ENCODE measurements at regions not wholly inside any gene's neighbourhood (a gene's known extent, or its start where the extent isn't known, plus 50 kb on each side); places are given as distances from the start of the nearest gene placed in this dataset.
"Not testable (repeated sequence)": the region's sequence is repeated elsewhere in the genome, so short reads cannot be mapped to it uniquely, and the experiment has no call there.

DNA sequence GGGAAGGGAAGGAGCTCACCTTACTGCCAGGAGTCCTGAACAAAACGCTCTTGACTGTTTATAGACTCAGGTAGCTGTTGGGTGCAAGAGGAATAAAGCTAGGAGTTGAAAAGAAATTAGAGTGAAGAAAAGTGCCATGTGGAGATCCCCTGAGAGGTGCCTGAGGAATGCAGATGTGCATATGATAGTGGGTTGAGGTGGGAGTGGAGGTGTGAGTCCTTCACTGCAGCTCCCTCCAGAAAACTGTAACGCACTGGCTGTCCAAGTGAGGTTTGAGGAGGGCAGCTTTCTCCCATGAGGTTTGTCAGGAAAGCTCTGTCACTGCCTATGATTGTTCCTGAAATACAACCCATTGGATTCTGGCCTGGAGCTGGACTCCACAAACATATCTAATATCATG is 904.8 kb upstream of the POT1 start:
- DNase-seq (ENCODE audit: low read depth), result no peak

DNA sequence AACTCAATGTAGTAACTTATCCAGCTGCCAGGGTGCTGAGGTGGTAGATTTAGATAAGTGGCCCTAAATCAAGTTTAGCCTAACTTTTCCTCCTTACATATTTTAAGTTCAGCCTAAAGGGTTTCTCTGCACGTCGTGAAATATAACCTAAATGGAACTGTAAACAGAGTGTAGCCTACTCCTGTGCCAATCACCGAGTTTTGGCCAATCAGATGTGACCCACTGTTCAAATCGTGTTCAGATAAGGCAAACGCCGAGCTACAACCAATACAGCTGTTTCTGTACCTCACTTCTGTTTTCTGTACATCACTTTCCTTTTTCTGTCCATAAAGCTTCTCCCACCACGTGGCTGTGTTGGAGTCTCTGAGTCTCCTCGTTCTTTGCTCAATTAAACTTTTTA is 904.2 kb upstream of the POT1 start:
- no peak for DNase-seq (ENCODE audit: low read depth)

DNA sequence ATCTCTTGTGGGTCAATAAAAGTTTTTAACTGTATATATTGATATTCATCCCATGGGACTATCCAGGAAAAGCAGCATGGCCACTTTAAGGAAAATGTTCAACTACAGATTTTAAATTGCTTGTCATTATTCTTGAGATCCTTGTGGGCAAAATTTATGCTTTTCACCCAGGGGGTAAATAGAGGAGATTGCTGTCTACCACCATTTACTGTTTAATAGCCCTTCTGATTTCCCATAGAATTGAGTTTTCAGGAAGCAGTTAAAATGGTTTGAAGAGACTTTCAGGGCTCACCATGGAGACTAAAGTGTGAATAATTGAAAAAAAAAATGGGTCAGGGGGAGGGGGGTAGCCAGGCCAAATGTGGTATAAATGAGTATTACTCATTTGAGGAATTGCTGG is 901.1 kb upstream of the POT1 start:
- DNase-seq (ENCODE audit: low read depth), result no peak

DNA sequence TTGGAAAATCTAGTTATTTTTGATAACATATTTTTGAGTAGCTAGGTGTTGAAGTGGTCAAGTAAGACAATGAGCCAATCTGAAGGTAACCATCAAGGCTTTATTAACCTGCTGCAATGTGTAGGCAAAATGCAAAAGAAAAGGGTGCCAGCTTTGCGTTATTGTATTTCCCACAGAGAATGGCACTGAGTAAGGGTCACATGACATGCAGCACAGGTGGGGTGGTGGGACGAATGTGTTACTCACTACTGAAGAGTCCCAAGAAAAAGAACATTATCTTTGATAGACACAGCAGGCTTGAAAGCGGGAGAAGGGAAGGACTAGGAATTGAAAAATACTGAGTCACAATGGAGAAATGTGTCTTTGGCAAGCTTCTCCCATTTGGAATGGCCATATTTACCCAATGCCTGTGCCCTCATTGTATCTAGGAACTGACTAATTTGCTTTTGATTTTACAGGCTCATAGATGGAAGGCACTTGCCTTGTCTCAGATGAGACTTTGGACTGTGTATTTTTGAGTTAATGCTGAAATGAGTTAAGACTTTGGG is 898.6 kb upstream of the POT1 start:
- DNase-seq (ENCODE audit: low read depth), result no peak

DNA sequence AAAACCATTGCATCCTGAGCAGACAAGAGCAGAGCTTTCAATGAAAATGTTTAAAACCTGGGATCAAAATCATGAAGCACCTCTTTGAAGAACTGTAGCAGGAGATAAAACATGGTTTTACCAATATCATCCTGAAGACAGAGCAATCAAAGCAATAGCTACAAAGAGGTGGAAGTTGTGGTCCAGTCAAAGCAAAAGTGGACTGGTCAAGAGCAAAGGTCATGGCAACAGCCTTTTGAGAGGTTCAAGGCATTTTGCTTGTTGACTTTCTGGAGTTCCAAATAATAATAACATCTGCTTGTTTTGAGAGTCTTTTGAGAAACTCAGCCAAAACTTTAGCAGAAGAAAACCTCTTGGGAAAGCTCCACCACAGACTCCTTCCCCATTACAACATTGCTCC is 893.9 kb upstream of the POT1 start:
- no peak for DNase-seq (ENCODE audit: low read depth)

DNA sequence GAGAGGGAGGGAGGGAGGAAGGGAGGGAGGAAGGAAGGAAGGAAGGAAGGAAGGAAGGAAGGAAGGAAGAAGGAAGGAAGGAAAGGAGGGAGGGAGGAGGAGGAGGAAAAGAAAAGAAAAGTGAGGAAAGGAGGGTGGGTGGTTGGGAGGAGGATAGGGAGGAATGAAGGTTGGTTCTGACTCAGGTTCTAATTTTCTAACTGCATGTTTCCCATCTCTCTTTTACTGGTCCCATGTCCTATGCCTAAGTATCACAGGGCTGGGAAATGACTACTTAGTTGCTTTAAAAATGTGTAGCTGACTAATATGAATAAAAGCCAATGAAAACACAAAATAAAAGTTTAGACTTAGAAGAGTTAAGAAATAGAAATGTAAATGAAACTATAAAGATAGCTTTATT is 890.9 kb upstream of the POT1 start:
- no peak for DNase-seq (ENCODE audit: low read depth)

DNA sequence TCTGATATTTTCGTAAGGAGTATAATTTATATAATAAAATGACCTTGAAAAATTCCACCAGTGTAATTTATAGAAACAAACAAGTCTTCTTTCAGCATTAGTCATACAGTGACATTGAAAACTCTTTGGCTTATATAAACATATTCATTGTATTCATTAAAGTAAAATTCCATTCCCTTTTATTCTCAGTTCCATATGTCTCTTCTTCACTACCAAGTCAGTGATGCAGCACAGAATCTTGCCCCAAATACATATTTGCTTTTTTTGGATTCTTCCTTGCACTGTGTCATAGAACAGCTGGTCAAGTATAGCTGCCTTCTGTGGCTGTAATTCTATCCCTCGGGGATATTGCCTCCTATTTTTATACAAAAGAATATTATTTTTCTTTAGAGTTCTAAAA is 884.5 kb upstream of the POT1 start:
- DNase-seq (ENCODE audit: low read depth), result peak; percentile 42

DNA sequence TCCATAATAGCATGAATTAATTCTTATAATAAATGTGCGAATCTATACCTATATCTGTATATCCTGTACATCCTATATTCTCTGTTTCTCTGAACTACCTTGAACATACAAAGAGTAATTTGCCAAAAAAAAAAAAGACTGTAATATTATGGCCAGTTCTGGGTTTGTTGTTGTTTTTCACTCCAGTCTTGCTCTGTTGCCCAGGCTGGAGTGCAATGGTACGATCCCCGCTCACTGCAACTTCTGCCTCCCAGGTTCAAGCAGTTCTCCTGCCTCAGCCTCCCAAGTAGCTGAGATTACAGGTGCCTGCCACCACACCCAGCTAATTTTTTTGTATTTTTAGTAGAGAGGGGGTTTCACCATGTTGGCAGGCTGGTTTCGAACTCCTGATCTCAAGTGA is 876.9 kb upstream of the POT1 start:
- DNase-seq (ENCODE audit: low read depth), result not testable (repeated sequence)

DNA sequence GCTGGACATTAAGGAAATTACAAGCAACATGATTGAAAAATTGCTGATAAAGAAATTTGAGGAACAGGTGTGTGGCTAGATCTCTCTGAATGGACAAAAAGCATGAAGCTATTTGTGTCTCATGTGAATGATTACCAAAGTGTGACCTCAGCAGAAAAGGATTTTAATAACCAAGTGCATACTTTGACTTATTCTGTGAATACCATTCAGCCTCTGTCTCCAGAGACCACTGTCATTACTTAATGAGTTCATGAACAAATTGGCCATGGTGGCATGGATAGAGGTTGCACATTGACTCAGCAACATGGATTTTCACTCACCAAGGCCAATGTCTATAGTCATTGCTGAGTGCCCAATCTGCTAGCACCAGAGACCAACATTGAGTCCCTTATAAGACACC is 874.6 kb upstream of the POT1 start:
- no peak for DNase-seq (ENCODE audit: low read depth)

DNA sequence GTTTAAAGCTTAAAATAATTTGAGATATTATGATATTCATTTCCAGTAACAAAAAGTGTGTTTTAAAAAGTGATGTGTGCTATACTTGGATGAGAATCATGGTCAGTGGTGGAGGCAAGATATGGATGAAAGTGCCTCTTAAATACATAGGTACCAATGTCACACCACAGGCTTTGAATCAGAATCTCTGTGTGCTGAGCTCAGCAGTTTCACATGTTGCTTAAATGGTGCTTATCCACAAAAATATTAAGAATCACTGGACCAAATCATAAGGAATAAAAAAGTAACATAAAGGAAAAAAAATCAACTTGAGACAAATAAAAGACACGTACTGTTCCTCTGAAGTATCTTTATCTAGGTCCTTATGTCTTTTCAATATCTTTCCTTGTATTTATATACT is 850.5 kb upstream of the POT1 start:
- DNase-seq (ENCODE audit: low read depth), result no peak

DNA sequence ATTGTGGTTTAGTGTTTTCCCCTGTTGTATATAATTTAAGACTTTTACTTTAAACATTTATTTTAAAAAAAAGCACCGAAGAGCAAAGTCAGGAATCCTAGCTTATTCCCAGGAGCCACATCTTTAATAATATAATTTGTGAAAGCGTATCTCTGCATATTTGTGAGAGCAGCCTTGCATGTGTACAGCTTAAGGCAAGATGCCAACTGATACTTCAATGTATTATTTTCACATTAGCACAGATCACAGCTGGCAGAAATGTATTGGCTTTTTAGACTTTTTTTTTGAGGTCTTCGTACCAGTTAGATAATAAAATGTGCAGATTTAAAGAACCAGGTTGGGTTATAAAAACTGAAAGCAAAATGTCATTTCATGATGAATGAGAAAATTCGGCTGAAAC is 845.7 kb upstream of the POT1 start:
- no peak for DNase-seq (ENCODE audit: low read depth)

DNA sequence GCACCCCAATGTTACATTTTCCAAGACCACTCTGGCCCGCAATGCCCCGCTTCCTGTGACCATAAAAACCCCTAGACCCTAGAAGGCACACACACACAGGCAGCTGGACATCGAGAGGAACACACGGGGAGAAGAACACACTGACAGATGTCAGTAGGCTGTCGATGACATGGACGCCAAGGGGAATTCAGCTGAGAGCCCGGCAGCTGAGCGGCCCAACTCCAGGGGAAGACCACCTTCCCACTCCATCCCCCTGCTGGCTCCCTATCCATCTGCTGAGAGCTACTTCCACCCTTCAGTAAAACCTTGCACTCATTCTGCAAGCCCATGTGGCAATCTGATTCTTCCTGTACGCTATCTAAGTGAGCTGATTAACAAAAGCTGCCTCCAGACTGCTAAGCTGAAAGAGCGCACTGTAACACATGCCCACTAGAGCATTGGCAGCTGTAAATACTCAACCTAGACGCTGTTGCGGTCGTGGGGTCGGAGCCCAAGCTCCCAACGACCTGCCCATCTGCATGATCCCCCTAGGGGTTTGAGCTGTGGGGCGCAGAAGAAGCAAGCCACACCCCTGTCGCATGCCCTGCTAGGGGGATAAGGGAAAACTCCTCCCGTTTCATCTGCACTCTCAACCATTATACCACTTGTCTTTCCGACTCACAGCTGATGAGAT is 843.6 kb upstream of the POT1 start:
- DNase-seq (ENCODE audit: low read depth), result no peak

DNA sequence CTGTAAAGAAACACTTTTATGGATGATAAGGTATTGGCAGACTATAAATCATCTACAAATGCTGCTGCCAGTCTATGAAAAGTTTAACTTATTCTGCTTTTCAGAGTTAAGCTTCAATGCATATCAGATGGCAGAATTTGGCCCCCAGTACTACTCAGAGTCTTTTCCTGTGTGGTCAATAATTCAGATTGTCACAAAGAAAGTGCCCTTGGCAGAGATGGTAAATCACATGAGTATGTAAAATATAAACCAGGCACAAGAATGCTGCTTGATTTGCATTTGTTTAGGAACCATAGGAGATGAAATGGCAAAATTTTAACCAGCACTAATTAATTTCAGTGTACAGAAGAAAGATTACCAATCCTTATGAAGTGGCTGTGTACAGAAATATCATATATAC is 818.3 kb upstream of the POT1 start:
- DNase-seq (ENCODE audit: low read depth), result no peak

DNA sequence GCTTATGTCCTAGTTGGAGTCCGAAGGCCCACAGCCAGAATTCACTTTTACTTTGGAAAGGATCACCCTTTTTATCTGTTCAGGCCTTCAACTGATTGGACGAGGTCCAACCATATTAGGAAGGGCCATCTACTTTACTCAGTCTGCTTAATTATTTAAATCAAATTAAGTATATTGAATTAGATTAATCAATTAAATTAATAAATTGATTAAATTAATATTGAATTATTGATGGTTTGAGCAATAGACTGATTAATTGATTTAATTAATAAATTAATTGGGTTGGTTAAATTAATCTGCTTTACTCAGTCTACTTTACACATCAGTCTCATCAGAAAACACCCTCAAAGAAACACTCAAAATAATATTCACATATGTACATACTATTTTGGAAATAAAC is 816.9 kb upstream of the POT1 start:
- DNase-seq (ENCODE audit: low read depth), result no peak

DNA sequence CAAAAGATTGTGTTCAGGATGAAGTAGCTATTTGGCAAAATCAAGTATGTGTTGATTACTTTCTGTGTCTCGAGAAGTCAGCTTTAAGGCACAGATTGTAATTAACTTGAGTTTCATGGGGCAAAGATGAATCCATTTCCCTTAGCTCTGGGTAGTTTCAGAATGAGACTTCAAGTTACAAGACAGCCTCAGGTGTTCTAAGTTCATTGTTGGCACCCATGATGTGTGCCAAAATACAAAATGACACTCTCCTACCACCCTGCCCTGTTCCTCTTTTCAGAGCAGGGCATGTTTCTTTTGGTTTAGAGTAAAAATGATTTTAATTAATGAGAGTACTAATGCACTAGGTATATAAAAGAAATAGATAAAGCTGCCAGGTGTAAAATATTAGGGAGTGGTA is 797.6 kb upstream of the POT1 start:
- no peak for DNase-seq (ENCODE audit: low read depth)

DNA sequence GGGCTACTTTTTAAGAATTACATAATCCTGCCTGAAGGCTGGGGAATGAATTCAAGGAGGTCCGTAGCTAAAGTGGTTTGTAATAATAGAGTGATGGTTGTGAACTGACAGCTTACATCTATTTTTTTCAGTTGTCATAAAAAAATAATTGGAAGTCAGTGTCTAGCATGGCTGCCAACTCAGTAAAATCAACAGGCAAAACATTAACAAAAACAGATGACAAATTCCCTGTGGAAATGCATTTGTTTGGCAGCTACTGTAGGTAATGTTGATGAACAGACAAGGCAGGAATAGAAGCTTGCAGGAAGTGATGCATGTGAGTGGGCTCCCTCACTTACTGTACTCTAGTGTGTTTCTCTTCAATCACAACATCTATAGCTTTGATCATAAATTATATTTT is 766.0 kb upstream of the POT1 start:
- DNase-seq (ENCODE audit: low read depth), result no peak

DNA sequence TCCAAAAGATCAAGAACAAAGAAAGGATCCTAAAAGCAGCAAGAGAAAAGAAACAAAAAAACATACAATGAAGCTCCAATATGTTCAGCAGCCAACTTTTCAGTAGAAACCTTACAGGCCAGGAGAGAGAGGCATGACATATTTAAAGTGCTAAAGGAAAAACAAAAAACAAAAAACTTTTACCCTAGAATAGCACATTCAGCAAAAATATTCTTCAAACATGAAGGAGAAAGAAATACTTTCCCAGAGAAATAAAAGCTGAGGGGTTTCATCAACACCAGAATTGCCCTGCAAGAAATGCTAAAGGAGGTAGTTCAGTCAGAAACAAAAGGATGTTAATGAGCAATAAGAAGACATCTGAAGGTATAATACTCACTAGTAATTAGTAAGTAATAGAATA is 753.5 kb upstream of the POT1 start:
- DNase-seq (ENCODE audit: low read depth), result no peak

DNA sequence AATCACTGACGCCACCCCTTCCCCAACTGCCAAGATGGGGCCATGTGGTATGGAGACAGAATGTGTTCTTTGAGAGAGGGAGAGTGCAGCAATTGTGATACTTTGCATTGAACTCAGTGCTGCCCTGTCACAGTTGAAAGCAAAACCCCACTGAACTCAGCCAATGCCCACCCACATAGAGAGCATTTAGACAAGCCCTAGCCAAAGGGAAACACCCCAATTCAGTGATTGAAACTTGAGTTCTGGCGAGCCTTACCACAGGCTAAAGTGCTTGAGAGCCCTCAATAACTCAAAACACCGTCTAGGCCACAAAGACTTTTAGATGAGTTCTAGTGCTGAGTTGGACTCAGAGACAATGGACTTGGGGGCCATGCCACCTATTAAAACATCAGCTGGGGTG is 751.9 kb upstream of the POT1 start:
- no peak for DNase-seq (ENCODE audit: low read depth)

DNA sequence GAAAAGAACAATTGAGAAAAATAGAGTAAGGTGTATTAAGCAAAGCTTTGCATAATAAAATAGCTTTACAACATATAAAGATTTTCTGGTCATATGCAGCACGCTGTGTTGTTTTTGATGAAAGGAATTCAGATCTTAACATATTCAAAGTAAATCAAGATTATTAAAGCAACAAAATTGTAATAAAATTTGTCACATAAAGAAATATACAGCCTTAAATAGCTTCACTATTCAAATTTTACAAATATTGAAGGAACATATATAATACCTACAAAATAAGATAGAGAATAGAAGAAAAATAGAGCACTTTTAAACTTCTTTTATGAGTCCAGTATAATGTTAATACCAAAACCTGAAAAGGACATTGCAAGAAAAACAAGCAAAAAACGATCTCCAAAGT is 749.1 kb upstream of the POT1 start:
- no peak for DNase-seq (ENCODE audit: low read depth)

DNA sequence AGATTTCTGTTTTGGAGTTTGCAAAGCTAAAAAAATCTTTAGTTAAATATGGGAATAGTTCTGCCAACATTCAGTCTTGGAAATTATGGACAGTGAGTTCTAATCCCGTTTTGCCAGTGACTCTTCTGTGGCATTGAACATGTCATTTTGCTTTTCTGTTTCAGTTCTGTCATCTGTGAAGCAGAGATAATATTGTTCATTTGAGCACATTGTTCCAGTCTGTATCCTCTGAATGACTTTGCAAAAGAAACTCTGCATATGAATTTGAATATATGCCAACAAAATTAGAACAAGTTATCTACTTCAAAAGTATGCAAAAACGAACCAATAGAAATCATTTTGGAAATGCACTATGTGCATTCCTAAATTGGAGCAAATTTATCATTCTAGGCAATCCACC is 746.0 kb upstream of the POT1 start:
- no peak for DNase-seq (ENCODE audit: low read depth)

DNA sequence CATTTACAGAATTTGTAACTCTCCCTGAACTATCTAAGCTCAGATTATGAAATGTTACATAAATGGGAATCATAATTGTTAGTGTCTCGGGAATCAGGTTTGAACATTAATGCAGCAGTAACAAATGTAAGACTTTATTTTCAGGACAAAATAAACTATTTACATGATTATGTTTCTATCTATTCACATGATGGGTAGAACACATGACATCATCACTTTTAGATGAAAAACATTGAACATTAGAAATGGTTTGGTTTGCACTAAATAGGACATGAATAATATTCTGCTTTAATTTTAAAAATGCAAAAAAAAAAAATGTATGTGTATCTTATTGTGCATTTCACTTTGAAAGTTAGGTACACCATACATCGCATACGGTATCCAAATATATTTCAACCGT is 745.5 kb upstream of the POT1 start:
- DNase-seq (ENCODE audit: low read depth), result no peak

DNA sequence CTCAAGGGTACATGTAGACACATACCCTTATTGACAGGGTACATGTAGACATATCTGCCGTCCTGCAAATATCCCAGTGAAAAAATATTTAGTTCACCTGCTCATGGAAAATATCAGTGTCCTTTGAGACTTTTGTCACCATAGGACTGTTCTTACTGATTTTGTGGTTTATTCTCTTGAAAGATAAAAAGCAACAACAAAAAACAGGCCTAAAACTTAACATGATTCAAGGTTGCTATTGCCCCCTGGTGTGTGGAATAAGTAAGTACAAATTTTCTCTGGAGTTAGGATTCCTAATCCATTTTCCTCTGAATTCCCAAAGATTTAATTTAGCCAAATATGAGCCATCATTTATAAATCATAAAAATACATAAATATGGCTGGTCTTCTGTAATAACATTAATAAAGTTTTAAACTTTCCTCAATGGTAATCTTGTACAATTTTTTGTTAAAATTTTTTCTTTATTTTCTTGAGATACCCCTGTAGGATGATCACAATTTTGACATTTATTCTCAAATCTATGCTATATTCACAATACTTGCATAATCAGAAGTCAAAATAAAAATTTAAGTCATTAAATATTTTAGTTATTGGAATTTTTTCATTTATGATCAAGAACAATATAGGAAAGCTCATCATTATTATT is 741.4 kb upstream of the POT1 start:
- peak; percentile 22 for DNase-seq (ENCODE audit: low read depth)

DNA sequence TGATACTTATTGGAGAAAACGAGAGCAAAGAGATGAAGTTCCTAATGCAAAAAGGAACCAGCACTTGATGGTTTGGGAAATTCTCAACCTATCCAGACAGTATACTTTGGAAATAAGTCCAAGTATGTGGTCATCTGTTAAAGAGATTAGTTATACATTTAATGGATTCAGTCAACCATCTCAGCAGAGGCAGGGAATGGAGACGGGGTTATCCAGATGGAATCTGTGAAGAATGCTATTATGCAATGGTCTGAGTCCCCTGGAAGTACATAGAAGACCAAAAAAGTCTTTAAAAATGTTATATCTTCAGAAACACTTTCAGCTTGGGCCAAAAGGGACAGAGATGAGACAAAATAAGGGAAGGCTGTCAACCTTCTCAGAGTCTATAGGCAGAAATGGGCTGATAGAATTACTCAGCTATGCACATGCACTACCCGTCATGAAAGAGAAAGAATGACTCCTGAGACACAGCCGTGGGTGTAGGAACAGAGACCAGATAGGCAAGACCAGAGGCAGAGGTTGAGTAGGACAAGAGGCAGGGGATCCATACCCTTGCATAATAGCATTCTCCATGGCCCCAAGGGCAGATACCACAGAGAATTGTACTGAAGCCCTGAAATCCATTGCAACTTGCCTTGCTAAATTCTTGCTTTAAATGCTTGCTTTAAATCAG is 738.8 kb upstream of the POT1 start:
- peak; percentile 2 for DNase-seq (ENCODE audit: low read depth)

DNA sequence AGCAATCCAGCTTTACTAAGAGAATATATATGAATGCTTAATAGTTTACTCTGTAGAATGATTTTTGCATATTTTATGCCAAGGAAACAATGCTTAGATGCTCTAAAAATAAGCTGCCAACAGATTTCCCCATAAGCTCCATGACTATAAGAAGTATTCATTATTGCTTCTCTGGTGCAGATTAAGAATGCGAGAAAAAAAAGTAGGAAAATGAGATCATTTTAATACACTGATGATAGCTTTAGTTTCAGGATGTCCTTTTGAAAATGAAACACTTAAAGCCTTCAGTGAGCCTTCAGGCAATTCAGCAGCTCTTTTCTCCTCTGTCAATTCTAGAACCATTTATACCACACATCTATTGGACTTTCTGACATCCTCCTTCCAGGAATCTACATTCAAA is 735.0 kb upstream of the POT1 start:
- DNase-seq (ENCODE audit: low read depth), result no peak
